ENCODE measurements at regions not wholly inside any gene's neighbourhood (a gene's known extent, or its start where the extent isn't known, plus 50 kb on each side); places are given as distances from the start of the nearest gene placed in this dataset.

DNA sequence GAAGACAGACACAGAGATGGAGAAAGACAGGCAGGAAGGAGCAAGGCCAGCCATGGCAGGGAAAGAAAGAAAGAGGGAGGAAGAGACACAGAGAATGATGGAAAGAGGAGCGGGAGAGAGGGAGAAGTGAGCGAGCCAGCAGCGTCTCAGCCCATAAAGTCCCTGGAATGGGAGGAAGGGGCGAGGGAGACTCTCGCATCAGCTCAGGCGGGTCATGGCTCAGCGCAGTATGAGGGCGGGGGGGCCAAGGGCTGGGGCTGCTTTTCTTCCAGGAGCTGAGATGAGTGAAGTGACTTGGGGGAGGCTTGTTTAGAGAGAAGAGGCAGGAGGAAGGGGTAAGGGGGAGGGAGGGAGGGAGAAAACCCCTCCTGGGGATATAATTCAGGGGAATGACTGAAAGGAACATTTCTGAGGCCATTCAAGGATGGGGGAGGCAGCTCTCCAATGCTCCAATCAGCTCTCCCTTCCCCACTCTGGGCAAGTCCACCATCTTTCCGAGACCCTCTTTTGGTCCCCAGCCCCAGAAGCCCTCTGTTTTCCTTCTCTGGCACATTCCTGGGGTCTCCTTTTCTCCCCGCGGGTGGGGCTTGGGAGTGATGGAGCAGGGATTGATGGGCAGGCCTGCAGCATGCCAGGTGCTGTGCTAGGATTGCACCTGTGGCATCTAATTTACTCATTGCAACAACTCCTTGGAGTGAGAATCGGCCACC lies 87.9 kb downstream of the HIF1AN start:
- H3K4me3 Mint-ChIP-seq = peak overlapping the region; percentile 39
- peak; percentile 70 for DNase-seq
- no peaks in the 10 kb centered on the region for H3K36me3 Mint-ChIP-seq (ENCODE audit: low read depth)
- H3K27me3 Mint-ChIP-seq (ENCODE audit: low read depth, poor library complexity) = peaks cover 10% of the 10 kb centered on the region
- H3K27ac Mint-ChIP-seq = peak overlapping the region; percentile 88
- H3K9me3 Mint-ChIP-seq = no peaks in the 10 kb centered on the region
- TF ChIP-seq, protein P1, sequence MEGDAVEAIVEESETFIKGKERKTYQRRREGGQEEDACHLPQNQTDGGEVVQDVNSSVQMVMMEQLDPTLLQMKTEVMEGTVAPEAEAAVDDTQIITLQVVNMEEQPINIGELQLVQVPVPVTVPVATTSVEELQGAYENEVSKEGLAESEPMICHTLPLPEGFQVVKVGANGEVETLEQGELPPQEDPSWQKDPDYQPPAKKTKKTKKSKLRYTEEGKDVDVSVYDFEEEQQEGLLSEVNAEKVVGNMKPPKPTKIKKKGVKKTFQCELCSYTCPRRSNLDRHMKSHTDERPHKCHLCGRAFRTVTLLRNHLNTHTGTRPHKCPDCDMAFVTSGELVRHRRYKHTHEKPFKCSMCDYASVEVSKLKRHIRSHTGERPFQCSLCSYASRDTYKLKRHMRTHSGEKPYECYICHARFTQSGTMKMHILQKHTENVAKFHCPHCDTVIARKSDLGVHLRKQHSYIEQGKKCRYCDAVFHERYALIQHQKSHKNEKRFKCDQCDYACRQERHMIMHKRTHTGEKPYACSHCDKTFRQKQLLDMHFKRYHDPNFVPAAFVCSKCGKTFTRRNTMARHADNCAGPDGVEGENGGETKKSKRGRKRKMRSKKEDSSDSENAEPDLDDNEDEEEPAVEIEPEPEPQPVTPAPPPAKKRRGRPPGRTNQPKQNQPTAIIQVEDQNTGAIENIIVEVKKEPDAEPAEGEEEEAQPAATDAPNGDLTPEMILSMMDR (IDR thresholded peaks at IDR 0.05) = no peak
- peaks cover 91% of the 10 kb centered on the region for H3K4me1 Mint-ChIP-seq

DNA sequence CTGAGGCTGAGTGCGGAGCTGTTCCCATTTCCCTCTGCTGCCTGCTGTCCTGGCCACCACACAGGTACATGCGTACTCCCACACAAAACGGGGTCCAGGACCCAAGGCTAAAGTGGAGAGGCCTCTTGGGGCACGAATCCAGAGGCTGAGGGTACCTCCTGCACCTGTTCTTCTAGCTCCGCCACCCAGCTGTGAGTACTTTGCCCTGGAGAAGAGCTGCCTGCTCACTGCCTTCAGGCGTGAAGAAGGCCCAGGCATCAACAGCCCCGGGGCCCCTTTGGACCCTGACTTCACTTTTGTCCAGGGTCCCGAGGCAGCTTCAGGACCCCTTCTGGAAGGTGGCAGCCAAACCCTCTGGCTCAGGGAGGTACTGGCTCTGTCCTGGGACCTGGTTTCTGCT lies 88.6 kb downstream of the HIF1AN start:
- TF ChIP-seq, protein P1 (IDR thresholded peaks at IDR 0.05) = no peak
- Mint-ChIP-seq H3K9me3 (no peaks in the 10 kb centered on the region), H3K36me3 (ENCODE audit: low read depth) (no peaks in the 10 kb centered on the region), H3K27me3 (ENCODE audit: low read depth, poor library complexity) (peaks cover 7% of the 10 kb centered on the region), H3K4me3 (no peak overlapping the region), H3K27ac (peak overlapping the region; percentile 40), H3K4me1 (peaks cover 90% of the 10 kb centered on the region)
- no peak for DNase-seq

DNA sequence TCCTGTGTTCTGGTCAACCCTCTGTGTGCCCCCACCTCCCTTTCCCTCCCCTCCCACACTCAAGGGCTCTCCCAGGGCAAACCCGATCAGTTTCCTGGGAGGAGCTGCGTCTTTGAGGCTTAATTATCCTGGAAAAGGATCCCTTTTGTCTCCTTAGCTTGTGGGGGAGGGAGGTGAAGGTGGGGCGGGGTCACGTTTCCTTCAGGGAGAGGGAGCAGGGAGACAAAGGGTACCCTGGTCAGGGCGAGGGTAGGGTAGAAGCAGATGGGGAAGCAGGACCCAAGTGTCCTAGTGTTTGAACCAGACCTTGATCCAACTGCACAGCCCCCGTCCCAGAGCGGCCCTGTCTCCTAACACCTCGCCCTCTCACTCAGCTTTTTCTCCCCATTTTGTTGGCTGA lies 90.1 kb downstream of the HIF1AN start:
- Mint-ChIP-seq H3K27ac (peak overlapping the region; percentile 94), H3K27me3 (ENCODE audit: low read depth, poor library complexity) (peaks cover 5% of the 10 kb centered on the region), H3K4me3 (peak overlapping the region; percentile 47), H3K36me3 (ENCODE audit: low read depth) (no peaks in the 10 kb centered on the region), H3K4me1 (peaks cover 80% of the 10 kb centered on the region), H3K9me3 (no peaks in the 10 kb centered on the region)
- peak; percentile 34 for DNase-seq
- TF ChIP-seq, protein P1 (IDR thresholded peaks at IDR 0.05) = no peak

DNA sequence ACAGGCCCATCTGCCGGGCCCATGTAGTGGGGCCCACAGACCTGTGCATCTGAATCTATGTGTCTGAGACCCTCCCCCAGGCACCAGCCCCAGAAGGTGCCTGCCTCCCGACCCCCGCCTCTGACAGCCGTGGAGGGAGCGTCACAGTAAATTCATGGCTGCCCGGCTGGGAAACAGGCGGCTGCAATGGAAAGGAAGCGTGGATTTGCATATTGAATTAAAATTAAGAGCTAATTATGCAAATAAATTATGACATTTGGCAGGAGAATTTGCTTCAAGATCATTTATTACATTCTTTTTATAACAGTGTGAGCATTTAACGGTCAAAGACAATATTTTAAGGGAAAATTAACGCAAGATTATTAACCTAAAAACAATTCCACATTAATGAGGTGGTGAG lies 92.3 kb downstream of the HIF1AN start:
- TF ChIP-seq, protein P1 (IDR thresholded peaks at IDR 0.05) = no peak
- no peak overlapping the region for H3K4me3 Mint-ChIP-seq
- peaks cover 5% of the 10 kb centered on the region for H3K27me3 Mint-ChIP-seq (ENCODE audit: low read depth, poor library complexity)
- H3K36me3 Mint-ChIP-seq (ENCODE audit: low read depth) = no peaks in the 10 kb centered on the region
- DNase-seq = no peak
- no peaks in the 10 kb centered on the region for H3K9me3 Mint-ChIP-seq
- peak overlapping the region; percentile 9 for H3K27ac Mint-ChIP-seq
- peaks cover 68% of the 10 kb centered on the region for H3K4me1 Mint-ChIP-seq

DNA sequence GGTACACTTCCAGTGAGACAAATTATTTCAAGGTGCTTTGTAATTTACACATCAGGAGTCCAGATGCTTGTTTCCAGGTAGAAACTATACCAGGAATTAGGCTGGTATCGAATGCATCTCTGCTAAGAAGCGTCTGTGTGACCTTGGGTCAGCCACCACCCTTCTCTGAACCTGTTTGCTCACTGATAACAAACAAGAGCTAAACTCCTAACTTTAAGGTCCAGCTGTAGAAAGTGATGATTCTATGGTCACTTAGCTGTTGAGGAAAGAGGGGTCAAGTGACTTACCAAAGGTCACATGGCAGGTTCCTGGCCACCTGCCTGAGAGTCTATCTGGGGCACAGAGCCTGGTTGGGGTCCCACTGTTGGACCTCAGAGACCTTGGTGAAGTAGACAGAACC lies 95.4 kb downstream of the HIF1AN start:
- H3K4me1 Mint-ChIP-seq = peaks cover 39% of the 10 kb centered on the region
- TF ChIP-seq, protein P1 (IDR thresholded peaks at IDR 0.05) = no peak
- H3K9me3 Mint-ChIP-seq = no peaks in the 10 kb centered on the region
- H3K4me3 Mint-ChIP-seq = no peak overlapping the region
- H3K27me3 Mint-ChIP-seq (ENCODE audit: low read depth, poor library complexity) = peaks cover 5% of the 10 kb centered on the region
- no peaks in the 10 kb centered on the region for H3K36me3 Mint-ChIP-seq (ENCODE audit: low read depth)
- DNase-seq = no peak
- H3K27ac Mint-ChIP-seq = no peak overlapping the region

DNA sequence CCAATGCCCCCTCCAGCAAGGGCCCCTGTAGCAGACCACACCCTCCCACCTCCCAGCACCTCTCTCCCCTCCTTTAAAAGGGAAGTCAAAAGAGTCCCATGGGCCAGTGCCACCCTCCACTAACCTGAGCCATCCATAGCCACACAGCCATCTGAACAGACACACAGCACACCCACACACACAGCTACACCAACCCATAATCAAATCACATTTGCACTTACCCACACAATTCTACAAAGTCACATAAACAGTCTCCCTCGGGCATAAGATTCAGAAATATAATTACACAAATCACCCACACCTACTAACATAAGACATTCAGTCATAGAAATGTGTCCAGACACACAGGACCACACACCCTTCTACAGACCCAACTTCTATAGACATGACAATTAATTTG lies 96.3 kb downstream of the HIF1AN start:
- TF ChIP-seq, protein P1 (IDR thresholded peaks at IDR 0.05) = no peak
- Mint-ChIP-seq H3K27me3 (ENCODE audit: low read depth, poor library complexity) (peaks cover under 1% of the 10 kb centered on the region), H3K4me3 (no peak overlapping the region), H3K27ac (peak overlapping the region; percentile 10), H3K9me3 (no peaks in the 10 kb centered on the region), H3K4me1 (peaks cover 34% of the 10 kb centered on the region), H3K36me3 (ENCODE audit: low read depth) (no peaks in the 10 kb centered on the region)
- DNase-seq = no peak
